ENCODE measurements at regions not wholly inside any gene's neighbourhood (a gene's known extent, or its start where the extent isn't known, plus 50 kb on each side); places are given as distances from the start of the nearest gene placed in this dataset.

GRCh38 chr12:25323581-25323982, 72.9 kb upstream of the KRAS start:
- TF ChIP-seq POLR2A (IDR thresholded peaks at IDR 0.05): no peak
- no peak for TF ChIP-seq CTCF (IDR thresholded peaks at IDR 0.05)

Measured in thyroid gland (tissue), 4 donors.